DMS53 treated with DMSO at 0.1 percent for 48 hours (cell line): ENCODE measurements at regions not wholly inside any gene's neighbourhood (a gene's known extent, or its start where the extent isn't known, plus 50 kb on each side); places are given as distances from the start of the nearest gene placed in this dataset.

Source experiments
- DNase-seq: peaks from one replicate; lab custom pipeline; 2025; ENCODE audit not compliant: unreplicated experiment; lab: John Stamatoyannopoulos, UW

DNA sequence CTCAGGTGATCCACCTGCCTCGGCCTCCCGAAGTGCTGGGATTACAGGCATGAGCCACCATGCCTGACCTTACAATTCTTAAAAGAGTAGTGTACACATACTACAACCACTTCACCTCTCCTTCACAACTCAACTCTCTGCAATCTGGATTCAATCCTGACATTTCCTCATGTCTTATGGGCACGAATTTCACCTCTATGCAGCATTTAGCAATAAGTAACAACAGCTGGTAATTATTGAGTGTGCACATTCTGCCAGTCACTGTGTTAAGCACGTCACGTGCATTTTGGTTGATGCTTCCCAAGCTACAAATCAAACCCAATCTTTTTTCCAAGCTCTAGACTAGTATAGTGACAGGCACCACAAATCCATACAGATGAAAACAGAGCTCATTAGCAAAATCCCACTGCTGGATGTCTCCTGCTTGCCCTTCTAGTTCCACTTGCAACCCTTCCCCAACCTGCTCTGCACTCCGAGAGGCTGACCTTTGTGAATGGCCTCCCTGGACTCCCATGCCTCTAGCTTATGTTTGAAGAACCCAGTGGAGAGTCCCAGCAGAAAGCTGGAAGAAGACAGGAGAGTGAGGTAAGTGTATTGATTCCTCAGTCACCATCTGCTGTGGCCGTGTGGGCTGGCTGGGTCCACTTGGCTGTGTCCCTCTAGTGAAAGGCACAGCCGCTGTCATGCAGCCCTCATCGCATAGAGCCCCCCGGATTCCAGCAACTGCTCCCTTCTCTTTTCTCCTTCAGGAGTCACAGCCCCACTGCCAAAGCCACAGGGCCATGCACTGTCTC, 176.5 kb downstream of the MEX3B start:
- DNase-seq = no peak

DNA sequence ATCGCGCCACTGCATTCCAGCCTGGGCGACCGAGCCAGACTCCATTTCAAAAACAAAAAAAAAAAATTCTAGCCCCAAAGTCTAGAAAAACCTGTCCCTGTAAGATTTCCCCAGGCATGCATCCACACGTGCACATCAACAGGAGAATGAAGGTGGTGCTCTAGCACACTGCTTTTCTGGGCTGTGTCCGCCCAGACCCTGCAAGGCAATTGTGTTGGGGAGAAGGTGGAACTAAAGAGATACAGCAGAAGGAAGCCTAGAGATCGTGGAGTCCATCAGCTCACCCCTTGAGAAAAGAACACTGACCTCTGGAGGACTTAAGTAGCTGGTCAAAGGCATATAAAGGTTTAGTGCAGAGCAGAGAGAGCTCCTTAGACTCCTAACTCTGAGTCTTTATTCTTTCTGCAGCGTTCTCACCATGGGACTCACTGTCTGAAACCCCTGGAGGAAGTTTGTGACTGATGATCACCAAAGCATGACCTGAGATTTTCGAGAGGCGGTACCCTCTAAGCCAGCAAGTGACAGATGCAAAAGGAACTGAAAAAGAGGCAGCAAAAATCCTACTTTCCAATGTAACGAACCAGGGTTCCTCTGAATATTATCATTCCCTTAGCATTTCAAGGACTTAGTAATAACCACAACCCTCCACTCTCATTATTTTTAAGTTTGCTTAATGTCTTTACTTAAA, 179.8 kb downstream of the MEX3B start:
- no peak for DNase-seq

DNA sequence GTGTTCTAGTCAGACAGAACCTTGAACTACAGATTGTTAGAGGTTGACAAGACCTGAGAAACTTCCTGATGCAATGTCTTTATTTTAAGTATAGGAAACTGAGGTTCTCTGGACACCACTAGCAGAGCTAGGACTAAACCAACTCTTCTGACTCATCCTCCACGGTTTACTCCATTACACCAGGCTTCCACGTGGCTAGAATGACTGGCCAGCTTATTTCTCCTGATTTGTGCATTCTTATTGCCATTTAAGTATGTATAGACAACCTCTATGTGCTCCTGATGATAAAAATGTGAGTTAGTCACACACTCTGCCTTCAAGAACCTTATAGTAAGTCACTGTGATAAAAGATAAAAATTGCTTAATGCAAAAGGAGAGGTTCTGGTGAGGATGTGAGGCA, 182.7 kb downstream of the MEX3B start:
- no peak for DNase-seq

DNA sequence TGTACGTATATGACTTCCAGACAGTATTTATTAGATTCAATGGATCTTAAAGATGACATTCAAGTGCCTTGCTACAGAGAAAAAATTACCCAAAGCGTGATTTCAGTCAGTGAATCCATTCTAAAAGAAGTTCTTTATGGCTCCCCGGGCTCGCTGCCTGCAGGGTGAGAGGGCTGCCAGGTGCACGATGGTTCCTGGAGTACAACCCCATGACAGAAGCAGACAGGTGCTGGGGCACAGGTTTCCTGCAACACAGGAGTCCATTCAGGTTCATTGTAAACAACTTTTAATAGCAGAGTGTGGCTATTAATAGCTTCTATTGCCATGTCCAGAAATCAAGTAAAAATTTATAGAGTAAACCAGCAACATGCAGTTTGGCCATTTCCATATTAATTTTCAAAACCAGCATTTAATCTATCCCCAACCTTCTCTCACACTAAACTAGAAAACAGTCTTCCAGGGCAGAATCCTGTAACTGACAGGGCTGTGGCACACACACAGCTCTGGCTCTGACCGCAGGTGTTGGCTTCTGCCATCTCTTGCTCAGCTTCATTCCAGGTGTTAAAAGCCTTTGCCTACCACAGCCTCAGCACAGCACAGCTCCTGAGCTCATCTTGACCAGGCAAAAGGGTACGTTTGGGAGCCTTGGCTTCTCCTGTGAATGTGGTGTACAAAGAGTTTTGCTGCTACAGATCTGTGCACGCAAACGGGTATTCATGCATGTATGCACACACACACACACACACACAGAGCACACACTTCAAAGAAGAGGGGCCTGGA, 185.9 kb downstream of the MEX3B start:
- DNase-seq = peak; percentile 64

DNA sequence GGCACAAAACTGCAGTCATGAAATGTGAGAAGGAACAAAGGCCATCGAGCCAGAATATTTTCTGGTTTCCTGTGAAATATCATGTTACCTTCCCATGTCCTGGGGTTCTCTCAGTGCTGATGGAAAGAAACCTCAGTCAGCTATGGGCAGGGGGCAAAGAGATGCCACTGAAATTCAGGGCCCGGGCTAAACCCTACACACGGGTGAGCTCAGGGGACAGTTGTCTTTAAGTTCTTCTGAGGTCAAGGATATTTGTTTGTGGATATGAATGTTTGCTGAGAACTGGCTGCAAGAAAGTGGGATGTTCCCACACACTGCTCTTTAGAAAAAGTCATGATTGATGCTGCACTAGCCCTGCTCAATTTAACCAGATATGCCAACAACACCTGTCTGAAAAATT, 187.2 kb downstream of the MEX3B start:
- DNase-seq = no peak

DNA sequence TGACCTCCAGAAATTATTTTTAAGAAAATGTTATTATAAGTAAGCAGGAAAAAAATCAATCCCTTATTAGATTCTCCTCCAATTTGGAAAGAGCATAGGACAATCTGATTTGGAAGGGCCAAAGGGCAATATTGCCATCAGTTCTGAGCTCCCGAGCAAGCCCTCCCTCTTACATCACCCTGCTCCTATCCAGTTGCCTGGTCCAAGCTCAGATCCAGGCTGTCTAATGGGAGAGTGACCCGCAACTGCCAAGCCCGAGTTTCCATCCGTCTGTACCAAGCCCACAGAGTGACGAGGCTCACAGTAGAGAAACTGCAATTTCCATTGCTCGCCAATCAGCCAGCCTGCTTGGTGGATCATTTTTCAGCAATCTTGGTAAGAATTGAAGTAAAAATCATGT, 187.7 kb downstream of the MEX3B start:
- no peak for DNase-seq

DNA sequence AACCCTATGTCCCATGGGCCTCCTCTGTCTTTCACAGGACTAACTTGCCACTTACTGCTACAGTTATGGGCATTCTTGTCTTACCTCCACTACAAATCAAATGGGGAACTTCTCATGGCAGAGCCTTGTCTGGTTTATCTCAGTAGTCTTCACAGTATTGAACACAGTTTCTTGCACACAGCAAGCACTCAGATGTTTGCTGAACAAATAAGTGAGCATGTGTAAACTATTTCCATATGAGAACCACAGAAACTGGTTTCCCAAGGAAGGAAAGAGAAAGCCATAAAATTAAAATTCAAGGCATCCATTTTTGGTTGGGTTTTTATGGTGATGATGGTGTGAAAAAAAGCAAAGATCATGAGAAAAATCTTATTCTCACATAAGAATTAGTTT, 189.2 kb downstream of the MEX3B start:
- DNase-seq = peak; percentile 1

DNA sequence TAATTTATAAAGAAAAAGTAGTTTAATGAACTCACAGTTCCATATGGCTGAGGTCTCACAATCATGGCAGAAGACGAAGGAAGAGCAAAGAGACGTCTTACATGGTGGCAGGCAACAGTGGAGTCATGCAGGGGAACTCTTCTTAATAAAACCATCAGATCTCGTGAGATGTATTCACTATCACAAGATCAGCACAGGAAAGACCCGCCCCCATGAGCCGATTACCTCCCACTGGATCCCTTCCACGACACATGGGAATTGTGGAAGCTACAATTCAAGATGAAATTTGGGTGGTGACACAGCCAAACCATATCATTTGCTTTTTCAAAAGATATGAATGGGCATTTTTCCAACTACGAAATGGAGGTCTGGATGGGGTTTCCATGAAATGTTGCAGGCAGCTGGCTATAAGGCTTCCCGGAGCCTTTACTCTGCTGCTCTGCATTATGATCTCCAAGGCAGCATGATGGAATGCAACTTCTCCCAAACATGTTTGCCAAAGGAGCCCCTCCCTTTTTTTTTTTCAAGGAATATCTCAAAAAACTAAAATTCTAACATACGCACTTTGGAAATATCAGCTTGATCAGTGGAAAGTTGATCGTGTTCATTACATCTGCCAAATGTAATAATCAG, 189.7 kb downstream of the MEX3B start:
- no peak for DNase-seq

DNA sequence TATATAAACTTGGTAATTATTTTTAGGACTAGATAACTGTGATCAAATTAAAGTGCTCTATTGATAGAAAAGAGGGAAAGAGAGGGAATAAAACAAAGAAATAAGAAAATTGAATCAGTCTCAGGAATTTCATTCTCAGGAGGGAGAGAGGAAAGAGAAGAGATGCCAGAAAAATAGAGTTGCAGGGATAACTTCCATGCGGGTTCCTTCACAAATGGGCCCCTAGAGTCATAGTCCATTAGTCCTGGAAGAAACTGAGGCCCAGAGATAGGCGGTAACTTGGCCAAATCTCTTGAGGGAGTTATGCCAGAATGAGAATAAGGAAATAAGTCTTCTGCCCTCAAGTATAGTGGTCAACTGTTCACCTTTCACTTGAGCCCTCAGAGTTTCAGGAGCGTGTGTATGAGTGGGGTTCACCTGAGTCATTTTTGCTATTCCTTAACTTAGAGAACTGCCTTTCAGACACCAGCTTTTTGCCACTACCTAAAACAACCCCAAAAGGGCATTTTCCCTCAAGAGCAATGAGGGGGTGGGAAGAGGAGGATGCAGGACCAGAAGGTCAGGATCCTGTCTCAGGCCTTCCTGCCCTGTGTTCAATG, 192.6 kb downstream of the MEX3B start:
- DNase-seq = no peak

DNA sequence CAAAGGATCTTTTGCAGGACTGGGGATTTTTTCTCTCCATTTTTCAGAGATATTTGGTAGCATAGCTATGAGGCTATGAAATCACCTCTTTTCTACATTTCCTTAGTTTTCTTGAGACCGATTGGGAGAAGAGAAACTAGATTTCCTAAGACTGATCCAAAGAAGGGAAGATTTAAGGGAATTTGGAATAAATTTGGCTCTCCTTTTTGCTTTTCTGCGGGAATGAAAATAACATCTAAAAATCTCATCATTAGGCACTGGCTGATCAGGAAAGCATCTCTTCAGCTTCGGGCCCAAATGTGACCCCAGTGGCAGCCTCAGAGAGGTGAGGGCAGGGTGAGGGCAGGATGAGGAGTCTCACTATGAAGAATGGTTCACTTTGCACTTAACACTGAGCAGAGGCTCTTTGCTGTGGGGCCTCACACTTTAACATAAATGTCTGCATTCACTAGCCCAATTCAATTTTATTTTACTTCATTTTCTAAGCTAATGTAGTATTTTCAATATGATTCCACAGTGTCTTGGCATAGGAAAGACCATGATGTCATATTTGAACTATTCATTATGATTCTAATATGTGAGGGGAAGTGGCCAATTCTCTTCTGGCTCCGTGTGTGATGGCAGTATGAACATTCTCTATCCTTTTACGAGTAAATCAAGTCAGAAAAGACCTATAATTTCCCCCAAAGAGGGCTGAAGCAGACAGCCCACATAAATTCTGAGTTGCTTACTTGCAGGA, 193.2 kb downstream of the MEX3B start:
- no peak for DNase-seq

DNA sequence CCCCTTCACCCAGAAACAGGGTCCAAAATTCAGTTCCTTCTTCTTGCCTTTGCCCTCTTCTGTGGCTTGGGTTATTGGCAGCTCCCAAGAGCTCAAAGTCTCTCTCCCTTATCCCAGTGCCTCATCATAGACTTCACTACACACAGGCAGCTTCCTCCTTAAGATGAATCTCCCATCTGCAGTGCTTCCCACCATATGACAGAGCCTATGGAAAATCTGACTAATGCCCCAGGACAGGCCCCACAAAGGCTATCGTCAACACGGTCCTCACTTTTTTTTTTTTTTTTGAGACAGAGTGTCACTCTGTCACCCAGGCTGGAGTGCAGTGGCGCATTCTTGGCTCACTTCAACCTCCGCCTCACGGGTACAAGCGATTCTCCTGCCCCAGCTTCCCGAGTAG, 194.1 kb downstream of the MEX3B start:
- no peak for DNase-seq

DNA sequence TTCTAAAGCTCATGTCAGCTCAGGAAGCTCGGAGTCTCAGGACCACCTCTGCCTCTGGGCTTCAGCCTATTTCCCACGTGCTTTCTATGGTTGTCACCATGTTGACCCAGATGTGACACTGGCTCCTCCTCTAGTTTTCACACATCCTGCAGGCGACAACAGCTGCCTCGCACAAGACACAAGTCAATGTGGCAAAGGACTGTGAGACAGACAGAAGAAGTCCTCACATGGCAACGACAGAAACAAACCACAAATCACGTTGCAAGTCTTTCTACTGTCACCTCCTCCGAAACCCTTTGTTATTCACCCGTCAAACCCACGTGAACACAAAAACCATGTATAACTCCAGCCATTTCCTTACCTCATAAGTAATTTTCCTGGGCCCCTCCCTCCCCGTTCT, 194.5 kb downstream of the MEX3B start:
- no peak for DNase-seq

DNA sequence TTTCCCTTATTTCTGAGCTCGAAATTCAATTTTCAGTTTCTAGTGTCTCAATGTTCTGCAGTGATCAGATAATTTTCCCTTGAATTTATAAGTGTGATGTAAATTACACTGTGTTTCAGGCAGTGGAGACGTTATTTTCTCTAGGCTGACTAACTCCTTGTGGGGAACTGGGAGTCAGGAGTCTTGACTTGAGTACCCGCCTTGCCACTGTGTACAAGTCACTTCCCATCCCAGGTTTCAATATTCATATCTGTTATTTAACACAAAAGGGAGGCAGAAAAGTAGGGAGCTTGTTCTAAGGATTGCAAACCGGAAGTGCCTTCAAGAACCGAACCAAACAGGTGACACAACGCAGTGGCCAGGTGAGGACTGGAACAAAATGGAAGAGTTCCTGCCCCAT, 196.5 kb downstream of the MEX3B start:
- no peak for DNase-seq

DNA sequence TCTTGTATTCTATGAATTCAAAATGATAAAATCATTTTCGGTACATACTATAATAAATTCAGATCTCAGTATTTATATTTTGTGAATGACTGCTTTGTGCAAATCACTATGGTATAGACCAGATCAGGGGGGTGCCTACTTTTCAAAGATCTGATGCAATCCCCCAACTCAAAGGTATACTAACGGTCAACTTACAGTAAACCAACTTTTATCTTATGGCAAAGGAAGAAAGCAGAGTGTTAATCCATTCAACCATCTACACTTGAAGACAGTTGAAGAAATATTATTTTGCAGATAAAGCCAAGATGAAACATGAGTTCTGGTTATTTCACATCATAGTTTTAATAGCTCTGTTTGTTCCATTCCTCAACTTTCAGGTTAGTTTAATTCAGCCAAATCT, 197.1 kb downstream of the MEX3B start:
- DNase-seq = no peak

DNA sequence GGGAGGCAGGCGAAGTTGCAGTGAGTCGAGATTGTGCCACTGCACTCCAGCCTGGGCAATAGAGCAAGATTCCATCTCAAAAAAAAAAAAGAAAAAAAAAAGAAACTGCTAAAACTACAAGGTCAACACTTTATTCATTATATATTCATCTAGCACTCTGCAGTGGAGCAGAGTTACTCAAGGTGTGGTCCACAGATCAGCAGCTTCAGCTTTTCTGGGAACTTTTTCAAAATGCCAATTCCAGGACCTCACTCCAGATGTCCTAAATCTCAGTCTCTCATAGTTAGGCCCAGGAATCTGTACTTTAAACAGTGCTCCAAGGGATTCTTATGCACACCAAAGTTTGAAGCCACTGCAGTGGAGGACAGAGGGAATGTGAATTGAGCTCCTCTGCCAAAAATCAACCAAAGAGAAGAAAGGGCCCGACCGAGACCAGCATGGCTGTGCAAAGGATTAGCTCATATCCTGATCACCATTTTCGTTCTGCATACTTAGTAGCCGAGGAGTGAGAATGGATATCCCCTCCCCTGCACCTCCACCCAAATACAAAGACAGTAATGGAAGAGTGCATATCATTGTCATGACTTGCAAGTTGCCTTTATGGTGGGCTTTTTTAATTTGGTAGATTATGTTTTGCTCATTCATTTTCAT, 201.9 kb downstream of the MEX3B start:
- no peak for DNase-seq

DNA sequence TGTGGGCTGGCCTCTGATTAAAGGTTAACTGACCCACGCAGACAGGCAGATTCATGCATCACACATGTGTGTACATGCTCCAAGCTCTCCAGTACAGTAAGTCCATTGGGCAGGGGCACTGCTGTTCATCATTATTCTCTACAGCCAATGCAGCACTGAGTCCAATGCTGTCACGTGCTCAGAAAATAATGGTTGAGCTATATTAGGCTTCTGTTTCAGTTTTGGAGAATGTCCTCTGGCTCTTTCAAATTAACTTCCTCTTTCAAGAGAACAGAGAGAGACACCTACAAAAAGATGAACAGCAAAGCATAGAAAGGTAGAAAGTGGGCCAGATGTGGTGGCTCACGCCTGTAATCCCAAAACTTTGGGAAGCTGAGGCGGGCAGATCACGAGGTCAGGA, 202.6 kb downstream of the MEX3B start:
- DNase-seq = no peak

DNA sequence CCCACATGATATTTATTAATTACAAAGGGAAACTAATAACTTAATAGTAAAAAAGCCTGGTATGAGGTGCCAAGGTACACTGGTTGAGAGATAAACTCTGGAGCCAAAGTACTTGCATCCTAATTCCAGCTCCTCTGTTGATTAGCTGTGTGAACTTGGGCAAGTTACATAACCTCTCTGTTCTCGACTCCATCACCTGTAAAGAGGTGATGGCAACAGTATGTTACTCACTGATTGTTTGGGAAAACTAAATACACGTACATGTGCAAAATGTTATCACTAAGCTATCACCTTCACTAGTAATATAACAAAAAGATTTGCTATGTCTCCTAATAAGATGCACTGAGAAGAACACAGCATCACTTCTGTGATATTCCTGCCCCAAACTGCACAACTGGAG, 206.4 kb downstream of the MEX3B start:
- no peak for DNase-seq

DNA sequence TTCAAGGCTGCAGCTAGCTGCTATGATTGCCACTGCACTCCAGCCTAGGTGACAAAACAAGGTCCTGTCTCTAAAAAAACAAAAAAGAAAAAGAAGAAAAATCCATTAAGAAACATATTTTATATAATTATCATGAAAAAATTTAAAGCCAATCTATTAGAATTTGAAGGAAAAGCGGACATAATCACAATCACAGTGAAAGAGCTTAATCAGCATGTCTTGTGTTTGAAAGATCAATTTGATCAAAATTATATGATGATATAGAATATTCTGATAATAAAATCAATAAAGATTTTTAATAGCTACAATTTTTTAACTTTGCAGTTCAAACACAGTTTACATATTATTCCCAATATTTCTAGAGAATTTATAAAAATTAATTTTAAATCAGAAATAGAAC, 210.1 kb downstream of the MEX3B start:
- DNase-seq = no peak

DNA sequence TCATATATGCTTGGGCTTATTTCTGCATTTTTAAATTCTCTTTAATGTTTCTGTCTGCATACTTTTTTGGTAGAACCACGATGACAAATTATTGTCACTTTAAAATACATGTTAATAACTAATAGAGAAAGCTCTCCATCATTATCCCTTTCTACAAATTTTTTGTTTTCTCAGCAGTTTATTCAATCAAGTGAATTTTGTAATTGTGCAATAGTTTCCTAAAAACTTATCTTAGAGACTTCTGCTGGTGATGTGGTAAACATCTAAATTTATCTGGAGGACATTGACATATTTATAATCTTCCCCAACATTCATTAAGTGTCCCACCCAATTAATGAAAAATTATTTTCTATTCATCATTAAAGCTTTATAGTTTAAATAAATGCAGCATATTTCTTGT, 215.3 kb downstream of the MEX3B start:
- DNase-seq = no peak

DNA sequence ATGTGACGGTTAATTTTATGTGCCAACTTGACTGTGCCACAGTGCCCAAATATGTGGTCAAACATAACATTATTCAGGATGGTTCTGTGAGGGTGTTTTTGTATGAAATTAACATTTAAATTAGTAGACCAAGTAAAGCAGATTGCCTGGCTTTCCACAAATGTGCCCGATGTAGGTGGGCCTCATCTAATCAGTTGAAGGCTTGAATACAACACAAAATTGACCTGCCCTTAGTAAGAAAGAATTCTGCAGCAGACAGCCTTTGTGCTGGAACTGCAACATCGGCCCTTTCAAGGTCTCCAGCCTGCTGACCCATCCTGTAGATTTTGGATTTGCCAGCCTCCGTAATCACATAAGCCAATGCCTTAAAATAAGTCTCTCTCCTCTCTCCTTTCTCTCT, 215.9 kb downstream of the MEX3B start:
- DNase-seq = no peak
